ENCODE measurements at regions not wholly inside any gene's neighbourhood (a gene's known extent, or its start where the extent isn't known, plus 50 kb on each side); places are given as distances from the start of the nearest gene placed in this dataset.

GRCh38 chr12:70982991-70983390 lies 62.5 kb upstream of the PTPRR start:
- ChIA-PET POLR2A (no interaction called here), CTCF (no interaction called here)
- DNase-seq (ENCODE audit: extremely low spot score): no peak
- TF ChIP-seq HDGF (IDR thresholded peaks at IDR 0.05; ENCODE audit: borderline replicate concordance) (no peak), SP1 (IDR thresholded peaks at IDR 0.05) (no peak), FOXM1 (IDR thresholded peaks at IDR 0.05; ENCODE audit: borderline replicate concordance) (no peak), BHLHE40 (IDR thresholded peaks at IDR 0.05; ENCODE audit: borderline replicate concordance) (no peak), NFRKB (IDR thresholded peaks at IDR 0.05) (no peak), FOXK2 (IDR thresholded peaks at IDR 0.05) (no peak), SUZ12 (IDR thresholded peaks at IDR 0.05) (no peak), L3MBTL2 (conservative IDR thresholded peaks at IDR 0.05) (no peak)

- ChIA-PET POLR2A (no interaction called here), CTCF (no interaction called here)
- DNase-seq (ENCODE audit: extremely low spot score): no peak
- TF ChIP-seq ARNT (IDR thresholded peaks at IDR 0.05) (no peak), SUZ12 (IDR thresholded peaks at IDR 0.05) (no peak), FOXA1 (IDR thresholded peaks at IDR 0.05) (no peak), FOXM1 (IDR thresholded peaks at IDR 0.05; ENCODE audit: borderline replicate concordance) (no peak), L3MBTL2 (conservative IDR thresholded peaks at IDR 0.05) (no peak), ZNF384 (IDR thresholded peaks at IDR 0.05) (no peak), HDGF (IDR thresholded peaks at IDR 0.05; ENCODE audit: borderline replicate concordance) (no peak), LEF1 (IDR thresholded peaks at IDR 0.05; ENCODE audit: borderline replicate concordance) (no peak), ELF4 (IDR thresholded peaks at IDR 0.05) (no peak), CTBP1 (IDR thresholded peaks at IDR 0.05; ENCODE audit: borderline replicate concordance) (no peak), BHLHE40 (IDR thresholded peaks at IDR 0.05; ENCODE audit: borderline replicate concordance) (no peak), SP1 (IDR thresholded peaks at IDR 0.05) (no peak), PKNOX1 (IDR thresholded peaks at IDR 0.05) (no peak), TARDBP (IDR thresholded peaks at IDR 0.05) (no peak), FOXK2 (IDR thresholded peaks at IDR 0.05) (no peak)
These were observed 61.7 kb upstream of the PTPRR start for GRCh38 chr12:70982286-70982685.

- ChIA-PET POLR2A (no interaction called here), CTCF (no interaction called here)
- DNase-seq (ENCODE audit: extremely low spot score): no peak
- TF ChIP-seq FOXK2 (IDR thresholded peaks at IDR 0.05): no peak
These were observed 50.7 kb upstream of the PTPRR start for GRCh38 chr12:70971001-70971794.
